DOHH2 (cell line): ENCODE measurements at regions not wholly inside any gene's neighbourhood (a gene's known extent, or its start where the extent isn't known, plus 50 kb on each side); places are given as distances from the start of the nearest gene placed in this dataset.

Experiments
- CTCF ChIP-seq: fragments of 200-600 bp; sonication (generic); IDR thresholded peaks from one replicate; pipeline ENCODE4 v1.5.1; 2014; ENCODE audit warnings: antibody characterized with exemption, mild to moderate bottlenecking, low read depth, low read length; ENCODE audit not compliant: poor library complexity, severe bottlenecking
- EZH2phosphoT487 ChIP-seq: fragments of 200-600 bp; sonication (generic); IDR thresholded peaks from 2 replicates; pipeline ENCODE4 v1.6.1; 2017; ENCODE audit warnings: borderline replicate concordance, mild to moderate bottlenecking, antibody characterized with exemption, low read length, moderate library complexity, mixed read lengths

GRCh38 chr3:110710156-110710555 lies 361.5 kb upstream of the NECTIN3 start:
- TF ChIP-seq CTCF (no peak), EZH2phosphoT487 (no peak)
